Activated B cell treated with CpG ODN at 0.5 μM for 24 hours (primary cell): ENCODE measurements at regions not wholly inside any gene's neighbourhood (a gene's known extent, or its start where the extent isn't known, plus 50 kb on each side); places are given as distances from the start of the nearest gene placed in this dataset.

Experiments used
- ATAC-seq: fragments of 200-7000 bp; cut with Tn5 transposase; one replicate; pipeline ENCODE4 v1.10.0; 2021; ENCODE audit warnings: low read depth, mild to moderate bottlenecking, moderate library complexity
- CTCF ChIA-PET: fragments of 350-600 bp; sonication (Branson Sonifier 250); formaldehyde crosslinking; loops from one replicate; lab custom pipeline; 2021; ENCODE audit warnings: antibody characterized with exemption; lab: Charles Lee
- POLR2A ChIA-PET: fragments of 350-600 bp; sonication (Branson Sonifier 250); formaldehyde crosslinking; loops from one replicate; lab custom pipeline; 2021; ENCODE audit warnings: antibody characterized with exemption; lab: Charles Lee
- DNase-seq: peaks from one replicate; pipeline ENCODE4 v3.0.0; 2022
- H3K27ac Mint-ChIP-seq: one replicate; pipeline ENCODE4 v1.8.0; 2020; ENCODE audit warnings: mixed read lengths
- H3K27me3 Mint-ChIP-seq: one replicate; pipeline ENCODE4 v1.8.0; 2021; ENCODE audit warnings: mixed read lengths
- H3K36me3 Mint-ChIP-seq: one replicate; pipeline ENCODE4 v1.8.0; 2021; ENCODE audit warnings: low read depth, mixed read lengths
- H3K4me1 Mint-ChIP-seq: one replicate; pipeline ENCODE4 v1.8.0; 2021; ENCODE audit warnings: mixed read lengths
- H3K4me3 Mint-ChIP-seq: one replicate; pipeline ENCODE4 v1.8.0; 2020; ENCODE audit warnings: mild to moderate bottlenecking, mixed read lengths
- H3K9me3 Mint-ChIP-seq: one replicate; pipeline ENCODE4 v1.8.0; 2020; ENCODE audit warnings: mixed read lengths
- CTCF ChIP-seq: fragments of 200-600 bp; IDR thresholded peaks from one replicate; pipeline ENCODE4 v1.8.0; 2022; ENCODE audit warnings: antibody characterized with exemption, mild to moderate bottlenecking
- intact Hi-C: fragments of 100-400 bp; cut with micrococcal nuclease; formaldehyde crosslinking; loops from one replicate; pipeline ENCODE4 v1.15.1; 2024

GRCh38 chr18:11288401-11288800 lies 139.0 kb upstream of the PIEZO2 start:
- POLR2A ChIA-PET: no interaction called here
- intact Hi-C loops: no loop called here
- no peaks in the 10 kb centered on the region for H3K4me1 Mint-ChIP-seq

GRCh38 chr18:11286431-11286830 lies 137.1 kb upstream of the PIEZO2 start:
- intact Hi-C loops: no loop called here
- Mint-ChIP-seq H3K36me3 (no peaks in the 10 kb centered on the region), H3K27ac (no peak overlapping the region), H3K4me1 (no peaks in the 10 kb centered on the region), H3K4me3 (no peak overlapping the region), H3K27me3 (no peaks in the 10 kb centered on the region), H3K9me3 (no peaks in the 10 kb centered on the region)
- no peak for TF ChIP-seq CTCF
- DNase-seq (no peak), ATAC-seq (no peak)
- CTCF ChIA-PET: no interaction called here
- POLR2A ChIA-PET: no interaction called here

More at GRCh38 chr18:11288401-11288800, 139.0 kb upstream of the PIEZO2 start:
- ATAC-seq: no peak
- no peak overlapping the region for H3K27ac Mint-ChIP-seq
- CTCF ChIA-PET: no interaction called here
- no peak for DNase-seq
- H3K36me3 Mint-ChIP-seq: no peaks in the 10 kb centered on the region
- no peaks in the 10 kb centered on the region for H3K9me3 Mint-ChIP-seq
- no peaks in the 10 kb centered on the region for H3K27me3 Mint-ChIP-seq
- H3K4me3 Mint-ChIP-seq: no peak overlapping the region
- TF ChIP-seq CTCF: no peak

GRCh38 chr18:11284811-11285210 lies 135.4 kb upstream of the PIEZO2 start:
- H3K4me3 Mint-ChIP-seq: no peak overlapping the region
- no peak for TF ChIP-seq CTCF
- intact Hi-C loops: no loop called here

GRCh38 chr18:11284349-11284748 lies 135.0 kb upstream of the PIEZO2 start:
- no peaks in the 10 kb centered on the region for H3K4me1 Mint-ChIP-seq
- ChIA-PET CTCF (no interaction called here), POLR2A (no interaction called here)
- no peaks in the 10 kb centered on the region for H3K36me3 Mint-ChIP-seq
- ATAC-seq: no peak
- H3K27me3 Mint-ChIP-seq: no peaks in the 10 kb centered on the region
- no peak overlapping the region for H3K27ac Mint-ChIP-seq
- DNase-seq: no peak
- H3K4me3 Mint-ChIP-seq: no peak overlapping the region
- H3K9me3 Mint-ChIP-seq: no peaks in the 10 kb centered on the region
- intact Hi-C loops: no loop called here
- no peak for TF ChIP-seq CTCF

More at GRCh38 chr18:11284811-11285210, 135.4 kb upstream of the PIEZO2 start:
- Mint-ChIP-seq H3K27ac (no peak overlapping the region), H3K27me3 (no peaks in the 10 kb centered on the region), H3K36me3 (no peaks in the 10 kb centered on the region), H3K9me3 (no peaks in the 10 kb centered on the region), H3K4me1 (no peaks in the 10 kb centered on the region)
- ATAC-seq: no peak
- DNase-seq: no peak
- ChIA-PET CTCF (no interaction called here), POLR2A (no interaction called here)

- ChIA-PET POLR2A (no interaction called here), CTCF (no interaction called here)
- no peaks in the 10 kb centered on the region for H3K4me1 Mint-ChIP-seq
- TF ChIP-seq CTCF: no peak
- H3K27me3 Mint-ChIP-seq: no peaks in the 10 kb centered on the region
- H3K4me3 Mint-ChIP-seq: no peak overlapping the region
- intact Hi-C loops: no loop called here
- no peak overlapping the region for H3K27ac Mint-ChIP-seq
- no peaks in the 10 kb centered on the region for H3K36me3 Mint-ChIP-seq
- ATAC-seq: no peak
- H3K9me3 Mint-ChIP-seq: no peaks in the 10 kb centered on the region
- no peak for DNase-seq
These were observed 134.3 kb upstream of the PIEZO2 start for GRCh38 chr18:11283479-11284161.
